Adrenal gland (tissue), 9 donors: ENCODE measurements at regions not wholly inside any gene's neighbourhood (a gene's known extent, or its start where the extent isn't known, plus 50 kb on each side); places are given as distances from the start of the nearest gene placed in this dataset.

Experiments
- DNase-seq, 7 donors: peaks; one replicate each; pipeline ENCODE4 v3.0.0-alpha.2; 2019 to 2020
- H3K27ac ChIP-seq, 5 donors: fragments of 200-600 bp; sonication (generic) in 4 of 5; 1 replicate in 3 of 5; 2 replicates in 2 of 5; pipeline versions ENCODE4 v1.5.1 to v1.8.0; 2016 to 2020; ENCODE audit warnings: mild to moderate bottlenecking in 1 of 5
- H3K27me3 ChIP-seq: fragments of 200-600 bp; 2 replicates; pipeline ENCODE4 v1.8.0; 2021
- H3K36me3 ChIP-seq, 2 donors: fragments of 200-600 bp; replicated peaks in 1 of 2; 1 replicate in 1 of 2; 2 replicates in 1 of 2; pipeline versions ENCODE4 v1.5.1 to v1.8.0; 2018 to 2022
- H3K4me1 ChIP-seq, 2 donors: fragments of 200-600 bp; replicated peaks in 1 of 2; 1 replicate in 1 of 2; 2 replicates in 1 of 2; pipeline versions ENCODE4 v1.5.1 to v1.8.0; 2018 to 2021
- H3K4me3 ChIP-seq, 4 donors: fragments of 200-600 bp; sonication (generic) in 3 of 4; one replicate each; pipeline ENCODE4 v1.5.1; 2016 to 2018
- H3K9me3 ChIP-seq, 3 donors: fragments of 200-600 bp; sonication (generic) in 1 of 3; replicated peaks in 1 of 3; 1 replicate in 2 of 3; 2 replicates in 1 of 3; pipeline versions ENCODE4 v1.5.1 to v1.8.0; 2016 to 2021
- POLR2A ChIP-seq, 2 donors: fragments of 450-650 bp; IDR thresholded peaks; one replicate each; pipeline ENCODE4 v1.6.1; 2017; ENCODE audit warnings: antibody characterized with exemption in 2 of 2, mild to moderate bottlenecking in 2 of 2, moderate library complexity in 1 of 2
- WGBS, 4 donors: extraction: QIAGEN DNeasy Blood & Tissue Kit in 2 of 4; methylation state at CpG; one replicate each; pipeline versions ENCODE4 v1.1.5 to v1.1.7; 2013 to 2017; 5-methylcytosine and 5-hydroxymethylcytosine counted together
- intact Hi-C, 2 donors: fragments of 100-400 bp; cut with DNase I; formaldehyde crosslinking; loops; one replicate each; pipeline versions ENCODE4 v1.14.1 to v1.15.0; 2022 to 2023
- TF ChIP-seq, protein P1 (sequence below), 6 experiments: fragments of 450-650 bp in 4 of 6; fragments of 200-600 bp in 2 of 6; sonication (generic) in 1 of 6; IDR thresholded peaks; 1 replicate in 5 of 6; 2 replicates in 1 of 6; pipeline versions ENCODE4 v1.5.1 to v1.8.0; 2016 to 2021; ENCODE audit warnings: antibody characterized with exemption in 6 of 6, mild to moderate bottlenecking in 2 of 6, moderate library complexity in 1 of 6
- donor health status: healthy with polysubstance abuse.
- donor health status: Bipolar disorder and iron deficiency.
- donor health status: DM: yes; HTN: yes; CAD: no.
- donor health status: DM: no; HTN: no; CAD: no.
- donor health status: DM: no; HTN: no; CAD: no.

- 89 to 100% (median 93%) methylated on average over 1 of the region's 1 CpG for WGBS, 4 donors
- Histone ChIP-seq H3K9me3 (no peaks in the 10 kb centered on the region), H3K27ac (no peak overlapping the region), H3K4me1 (no peaks in the 10 kb centered on the region), H3K4me3 (no peak overlapping the region), H3K36me3 (no peaks in the 10 kb centered on the region), H3K27me3 (no peaks in the 10 kb centered on the region)
- no peak for DNase-seq
- TF ChIP-seq, protein P1, sequence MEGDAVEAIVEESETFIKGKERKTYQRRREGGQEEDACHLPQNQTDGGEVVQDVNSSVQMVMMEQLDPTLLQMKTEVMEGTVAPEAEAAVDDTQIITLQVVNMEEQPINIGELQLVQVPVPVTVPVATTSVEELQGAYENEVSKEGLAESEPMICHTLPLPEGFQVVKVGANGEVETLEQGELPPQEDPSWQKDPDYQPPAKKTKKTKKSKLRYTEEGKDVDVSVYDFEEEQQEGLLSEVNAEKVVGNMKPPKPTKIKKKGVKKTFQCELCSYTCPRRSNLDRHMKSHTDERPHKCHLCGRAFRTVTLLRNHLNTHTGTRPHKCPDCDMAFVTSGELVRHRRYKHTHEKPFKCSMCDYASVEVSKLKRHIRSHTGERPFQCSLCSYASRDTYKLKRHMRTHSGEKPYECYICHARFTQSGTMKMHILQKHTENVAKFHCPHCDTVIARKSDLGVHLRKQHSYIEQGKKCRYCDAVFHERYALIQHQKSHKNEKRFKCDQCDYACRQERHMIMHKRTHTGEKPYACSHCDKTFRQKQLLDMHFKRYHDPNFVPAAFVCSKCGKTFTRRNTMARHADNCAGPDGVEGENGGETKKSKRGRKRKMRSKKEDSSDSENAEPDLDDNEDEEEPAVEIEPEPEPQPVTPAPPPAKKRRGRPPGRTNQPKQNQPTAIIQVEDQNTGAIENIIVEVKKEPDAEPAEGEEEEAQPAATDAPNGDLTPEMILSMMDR (IDR thresholded peaks at IDR 0.05) = no peak
- TF ChIP-seq POLR2A (IDR thresholded peaks at IDR 0.05) = no peak
- intact Hi-C loops = no loop called here
These were observed 367.4 kb downstream of the EFNA5 start for GRCh38 chr5:107303171-107303968.

DNA sequence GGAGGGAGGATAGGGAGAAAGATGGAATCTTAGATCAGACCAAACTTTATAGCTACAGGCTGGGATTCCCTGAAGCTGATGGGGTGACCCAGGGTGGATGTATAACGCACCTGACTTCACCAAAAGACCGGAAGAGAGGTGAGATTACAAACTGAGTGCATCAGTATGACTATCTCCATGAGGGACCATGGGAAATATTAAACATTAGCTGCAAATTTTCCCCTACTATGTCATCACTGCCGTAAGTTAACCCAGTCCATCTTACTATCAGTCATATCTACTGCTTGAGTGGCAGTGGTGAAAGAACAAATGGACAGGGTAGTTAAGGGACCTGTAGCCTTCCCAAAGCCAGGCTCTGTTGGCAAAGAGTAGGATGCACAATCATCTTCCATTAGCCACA is 368.3 kb downstream of the EFNA5 start:
- Histone ChIP-seq H3K36me3 (no peaks in the 10 kb centered on the region), H3K9me3 (no peaks in the 10 kb centered on the region), H3K27me3 (no peaks in the 10 kb centered on the region), H3K27ac (no peak overlapping the region), H3K4me3 (no peak overlapping the region), H3K4me1 (no peaks in the 10 kb centered on the region)
- TF ChIP-seq, protein P1 (IDR thresholded peaks at IDR 0.05) = no peak
- no peak for TF ChIP-seq POLR2A (IDR thresholded peaks at IDR 0.05)
- intact Hi-C loops = no loop called here
- DNase-seq = no peak
- 85 to 93% (median 91%) methylated on average over 3 of the region's 3 CpGs for WGBS, 4 donors

- Histone ChIP-seq H3K4me3 (no peak overlapping the region), H3K9me3 (no peaks in the 10 kb centered on the region), H3K27me3 (no peaks in the 10 kb centered on the region), H3K4me1 (no peaks in the 10 kb centered on the region), H3K27ac (no peak overlapping the region), H3K36me3 (no peaks in the 10 kb centered on the region)
- TF ChIP-seq POLR2A (IDR thresholded peaks at IDR 0.05) = no peak
- TF ChIP-seq, protein P1 (IDR thresholded peaks at IDR 0.05) = no peak
- intact Hi-C loops = no loop called here
- DNase-seq = no peak
- 76 to 81% (median 80%) methylated on average over 3 of the region's 3 CpGs for WGBS, 4 donors
These were observed 368.7 kb downstream of the EFNA5 start for GRCh38 chr5:107301999-107302398.

- Histone ChIP-seq H3K36me3 (no peaks in the 10 kb centered on the region), H3K27ac (no peak overlapping the region), H3K9me3 (no peaks in the 10 kb centered on the region), H3K4me1 (no peaks in the 10 kb centered on the region), H3K27me3 (no peaks in the 10 kb centered on the region), H3K4me3 (no peak overlapping the region)
- no peak for DNase-seq
- TF ChIP-seq, protein P1 (IDR thresholded peaks at IDR 0.05) = no peak
- no peak for TF ChIP-seq POLR2A (IDR thresholded peaks at IDR 0.05)
- intact Hi-C loops = no loop called here
- WGBS, 4 donors = 63 to 70% (median 65%) methylated on average over 5 of the region's 5 CpGs
These were observed 369.9 kb downstream of the EFNA5 start for GRCh38 chr5:107300721-107301327.
